NCI-H510A treated with DMSO at 0.1 percent for 48 hours (cell line): ENCODE measurements at regions not wholly inside any gene's neighbourhood (a gene's known extent, or its start where the extent isn't known, plus 50 kb on each side); places are given as distances from the start of the nearest gene placed in this dataset.

Source experiments
- DNase-seq: peaks from one replicate; lab custom pipeline; 2025; lab: John Stamatoyannopoulos, UW

DNA sequence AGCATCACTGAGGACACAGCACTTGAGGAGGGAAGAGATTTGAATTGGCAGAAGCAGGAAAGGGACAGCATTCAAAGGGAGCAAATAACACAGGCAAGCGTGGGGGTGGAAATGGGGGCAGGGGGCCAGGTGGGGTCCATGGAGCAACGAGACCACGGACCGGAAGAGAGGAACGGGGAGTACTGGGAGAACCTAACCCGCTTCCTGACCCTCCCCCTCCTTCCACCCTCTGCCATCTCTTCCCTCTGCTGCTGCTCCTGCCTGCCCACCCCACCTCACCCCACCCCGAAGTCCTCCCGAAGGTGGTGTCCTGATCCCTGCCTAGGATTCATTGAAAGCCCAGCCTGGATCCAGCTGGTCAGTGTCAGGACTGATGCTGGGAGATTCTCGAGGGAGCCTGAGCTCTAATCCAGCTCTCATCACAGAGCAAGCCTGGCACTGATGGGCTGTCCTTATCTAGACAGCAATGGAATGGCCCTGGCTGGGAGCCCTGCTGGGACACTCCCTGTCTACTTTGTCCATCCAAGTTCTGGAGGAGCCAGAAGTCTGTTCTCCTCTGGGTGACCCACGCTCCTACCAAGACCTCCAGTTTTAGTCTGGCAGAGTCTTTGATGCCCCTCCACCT lies 105.0 kb downstream of the TRIM29 start:
- no peak for DNase-seq

- DNase-seq, result no peak
Measured at GRCh38 chr11:120031612-120032600, 106.0 kb downstream of the TRIM29 start.

- DNase-seq, result no peak
Measured at GRCh38 chr11:120031156-120031555, 106.8 kb downstream of the TRIM29 start.

DNA sequence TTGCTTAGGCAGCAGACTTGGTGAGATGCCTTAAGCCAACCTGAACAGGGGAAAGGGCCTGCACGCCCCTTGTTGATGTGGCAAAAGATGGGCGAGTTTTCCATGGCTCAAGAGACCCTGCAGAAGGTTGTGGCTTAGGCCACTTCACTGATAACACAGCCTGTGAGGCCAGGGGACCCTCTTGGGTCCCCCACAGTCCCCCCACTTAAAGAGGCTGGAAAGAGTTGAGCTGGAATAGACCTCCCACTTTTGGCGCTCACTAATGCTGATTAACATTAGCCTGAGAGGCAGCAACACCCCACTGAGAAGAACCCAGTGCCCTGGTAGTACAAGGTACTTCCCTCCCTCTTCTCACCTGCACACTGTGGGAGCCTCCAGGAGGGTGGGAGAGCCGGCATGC lies 107.5 kb downstream of the TRIM29 start:
- DNase-seq, result no peak

- no peak for DNase-seq
Measured at GRCh38 chr11:120029321-120029720, 108.6 kb downstream of the TRIM29 start.

GRCh38 chr11:120028897-120029258 lies 109.0 kb downstream of the TRIM29 start:
- DNase-seq, result no peak

GRCh38 chr11:120028181-120028896 lies 109.6 kb downstream of the TRIM29 start:
- DNase-seq, result peak; percentile 59

DNA sequence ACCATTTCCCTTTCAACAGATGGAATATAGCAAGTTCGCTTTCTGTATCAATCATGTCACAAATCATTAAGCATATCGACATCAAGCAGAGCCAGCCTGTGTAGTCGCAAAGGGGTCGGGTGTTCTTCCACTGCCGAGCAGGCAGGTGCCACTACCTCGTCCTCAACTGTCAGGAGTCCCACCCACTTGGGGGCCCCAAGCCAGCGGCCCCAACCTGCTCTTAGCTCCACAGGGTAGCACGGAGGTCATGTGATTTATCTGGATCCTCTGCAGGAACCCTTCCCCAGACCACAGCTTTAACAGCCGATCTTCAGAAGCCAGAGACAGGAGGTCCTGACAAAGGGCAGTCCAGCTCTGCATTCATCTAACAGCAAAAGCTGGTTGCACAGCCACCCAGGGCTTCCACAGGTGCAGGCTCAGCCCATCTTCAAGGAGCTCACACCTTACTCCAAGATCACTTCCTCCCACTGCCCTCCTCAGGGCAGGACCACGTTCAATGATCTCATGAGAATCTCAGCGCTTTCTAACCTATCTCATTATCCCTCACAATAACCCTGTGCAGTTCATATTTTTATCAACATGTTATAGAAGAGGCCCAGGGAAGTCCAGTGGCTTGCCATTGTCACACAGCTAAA lies 110.2 kb downstream of the TRIM29 start:
- DNase-seq, result no peak

DNA sequence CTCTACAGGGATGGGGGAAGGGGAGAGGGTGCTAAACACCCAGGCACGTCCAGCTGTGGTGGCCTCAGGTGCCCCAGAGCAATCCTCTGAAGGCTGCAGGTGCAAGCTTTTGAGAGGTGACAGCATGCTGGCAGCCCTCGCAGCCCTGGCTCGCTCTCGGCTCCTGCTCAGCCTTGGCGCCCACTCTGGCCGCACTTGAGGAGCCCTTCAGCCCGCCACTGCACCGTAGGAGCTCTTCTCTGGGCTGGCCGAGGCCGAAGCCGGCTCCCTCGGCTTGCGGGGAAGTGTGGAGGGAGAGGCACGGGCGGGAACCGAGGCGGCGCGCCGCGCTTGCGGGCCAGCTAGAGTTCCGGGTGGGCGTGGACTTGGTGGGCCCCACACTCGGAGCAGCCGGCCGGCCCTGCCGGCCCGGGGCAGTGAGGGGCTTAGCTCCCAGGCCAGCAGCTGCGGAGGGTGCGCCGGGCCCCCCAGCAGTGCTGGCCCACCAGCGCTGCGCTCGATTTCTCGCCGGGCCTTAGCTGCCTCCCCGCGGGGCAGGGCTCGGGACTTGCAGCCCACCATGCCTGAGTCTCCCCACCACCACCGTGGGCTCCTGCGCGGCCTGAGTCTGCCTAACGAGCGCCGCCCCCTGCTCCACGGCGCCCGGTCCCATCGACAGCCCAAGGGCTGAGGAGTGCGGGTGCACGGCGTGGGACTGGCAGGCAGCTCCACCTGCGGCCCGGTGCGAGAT lies 112.1 kb downstream of the TRIM29 start:
- no peak for DNase-seq

- no peak for DNase-seq
Measured at GRCh38 chr11:120024586-120024985, 113.3 kb downstream of the TRIM29 start.

DNA sequence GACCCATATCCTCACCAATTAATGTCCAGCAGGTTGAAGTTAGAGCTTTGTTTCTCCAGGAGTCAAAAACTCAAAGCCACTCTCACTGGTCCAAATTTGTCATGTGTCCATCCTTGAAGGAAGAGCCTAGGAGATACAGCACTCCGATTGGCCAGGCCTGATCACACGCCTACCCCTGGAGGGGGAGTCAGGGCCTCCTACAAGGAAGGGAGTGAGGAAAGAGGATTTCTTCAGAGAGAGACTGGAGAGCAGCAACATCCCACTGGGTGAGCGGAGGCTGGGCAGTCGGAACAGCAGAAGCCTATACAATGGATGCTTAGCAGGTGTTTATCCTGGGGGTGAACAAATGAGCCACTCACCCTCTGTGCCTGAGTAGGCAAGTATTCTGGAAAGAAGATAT lies 113.9 kb downstream of the TRIM29 start:
- DNase-seq, result no peak

DNA sequence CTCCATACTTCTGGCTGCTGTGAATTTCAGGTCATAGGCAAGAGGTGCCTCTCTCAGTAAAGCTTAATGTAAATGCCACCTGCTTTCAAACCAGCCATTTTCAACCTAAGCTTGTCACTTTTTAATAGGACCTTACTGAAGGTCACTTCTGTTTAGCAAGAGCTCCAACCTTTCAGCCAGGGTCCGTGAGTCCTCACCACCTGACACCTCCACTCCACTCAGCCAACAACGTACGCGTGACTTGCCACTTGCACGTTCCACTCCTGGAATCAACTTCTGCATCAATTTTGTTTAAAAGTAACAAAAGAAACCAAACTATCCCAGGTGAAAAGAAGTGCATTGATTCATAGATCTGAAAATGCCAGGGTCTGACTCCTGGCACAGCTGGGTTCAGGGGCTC lies 114.4 kb downstream of the TRIM29 start:
- DNase-seq, result no peak

DNA sequence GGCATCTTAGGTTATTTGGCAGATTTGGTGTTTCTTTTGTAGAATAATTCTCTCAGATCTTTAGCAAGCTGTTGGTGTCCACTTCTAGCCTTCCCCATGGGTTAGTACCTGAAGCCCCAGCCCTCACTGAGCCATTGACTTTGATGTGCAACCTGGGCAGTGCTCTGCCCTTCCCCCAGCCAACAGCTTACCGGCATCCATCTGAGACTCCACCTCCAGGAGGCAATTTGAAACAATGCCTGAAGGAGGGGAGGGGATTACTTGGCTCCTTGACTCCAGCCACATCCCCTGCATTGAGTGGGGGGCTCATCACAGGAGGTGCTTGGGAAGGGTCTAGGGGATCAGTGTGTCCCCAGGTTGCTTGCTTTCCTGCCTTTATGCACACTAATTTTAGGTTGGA lies 114.8 kb downstream of the TRIM29 start:
- DNase-seq, result no peak

- no peak for DNase-seq
Measured at GRCh38 chr11:120022617-120023016, 115.3 kb downstream of the TRIM29 start.

- no peak for DNase-seq
Measured at GRCh38 chr11:120021978-120022377, 115.9 kb downstream of the TRIM29 start.

GRCh38 chr11:120021391-120021953 lies 116.4 kb downstream of the TRIM29 start:
- no peak for DNase-seq

DNA sequence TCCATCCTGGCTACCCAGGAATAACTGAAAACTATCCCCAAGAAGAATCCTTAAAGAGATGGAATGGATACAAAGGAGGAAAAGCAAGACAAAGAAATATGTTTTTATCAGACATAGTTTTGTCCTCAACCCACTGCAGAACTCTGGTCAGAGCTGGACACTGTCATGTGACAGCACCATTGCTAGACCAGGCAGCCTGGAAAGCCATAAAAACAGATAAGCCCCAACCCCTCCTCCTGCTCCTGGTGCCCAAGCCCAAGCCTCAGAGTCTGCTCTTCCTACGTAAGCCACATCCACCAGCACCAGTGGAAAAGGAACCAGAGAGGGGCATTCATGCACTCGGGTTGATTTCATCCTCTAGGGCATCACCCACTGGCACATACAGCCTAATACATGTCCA lies 116.9 kb downstream of the TRIM29 start:
- no peak for DNase-seq

GRCh38 chr11:120020486-120020885 lies 117.4 kb downstream of the TRIM29 start:
- DNase-seq, result no peak

- DNase-seq, result no peak
Measured at GRCh38 chr11:120019191-120019590, 118.7 kb downstream of the TRIM29 start.

DNA sequence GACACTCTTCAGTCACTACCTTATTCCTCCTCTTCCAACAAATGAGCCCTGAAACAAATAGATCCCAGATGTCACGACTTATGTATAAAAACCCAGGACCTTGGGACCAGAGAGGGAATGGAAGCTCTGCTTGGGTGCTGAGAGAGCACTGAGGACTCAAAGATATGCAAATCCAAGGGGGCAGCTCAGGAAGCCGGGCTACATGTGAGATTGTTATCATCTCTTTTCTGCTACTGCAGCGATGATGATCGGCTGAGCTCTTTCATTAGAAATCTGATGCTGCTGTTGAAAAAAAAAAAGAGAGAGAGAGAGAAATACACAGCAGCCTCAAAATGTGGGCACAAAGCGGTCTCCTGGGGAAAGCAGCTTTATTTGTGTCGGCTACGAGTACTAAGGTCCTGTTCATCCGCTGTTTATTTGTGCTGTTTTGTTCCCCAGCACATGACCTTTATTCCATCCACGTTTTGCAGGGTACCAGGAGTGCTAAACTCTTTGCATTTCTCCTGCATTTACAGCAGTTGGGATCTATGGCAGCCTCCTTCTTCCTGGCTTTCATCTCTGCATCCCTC lies 120.2 kb downstream of the TRIM29 start:
- DNase-seq, result no peak
